ENCODE measurements at regions not wholly inside any gene's neighbourhood (a gene's known extent, or its start where the extent isn't known, plus 50 kb on each side); places are given as distances from the start of the nearest gene placed in this dataset.

GRCh38 chr20:24868959-24869358 lies 80.1 kb upstream of the CST7 start:
- Histone ChIP-seq H3K4me1 (ENCODE audit: control insufficient read depth, insufficient read depth, low read length) (no peaks in the 10 kb centered on the region), H3K4me3 (ENCODE audit: low read depth, low read length) (no peak overlapping the region), H3K36me3 (ENCODE audit: control insufficient read depth in 2 of 2, insufficient read depth in 1 of 2, low read length in 2 of 2) (no peaks in the 10 kb centered on the region), H3K27ac (ENCODE audit: extremely low read depth, low read depth, low read length) (no peak overlapping the region), H3K9me3 (ENCODE audit: control insufficient read depth, insufficient read depth, low read depth, low read length) (no peaks in the 10 kb centered on the region)
- TF ChIP-seq ZNF184 (tag by site-specific recombination; IDR thresholded peaks at IDR 0.05): no peak
- no peak for TF ChIP-seq ZNF354C (tag by site-specific recombination; IDR thresholded peaks at IDR 0.05; ENCODE audit: borderline replicate concordance, low read depth)
- TF ChIP-seq EGR2 (tag by site-specific recombination; IDR thresholded peaks at IDR 0.05; ENCODE audit: low read depth): peak; percentile 60
- TF ChIP-seq MZF1 (tag by site-specific recombination; IDR thresholded peaks at IDR 0.05; ENCODE audit: borderline replicate concordance): no peak
- TF ChIP-seq ZNF311 (tag by site-specific recombination; IDR thresholded peaks at IDR 0.05; ENCODE audit: borderline replicate concordance): no peak
- TF ChIP-seq ZNF16 (tag by site-specific recombination; IDR thresholded peaks at IDR 0.05; ENCODE audit: low read depth): no peak
- TF ChIP-seq IKZF3 (tag by site-specific recombination; IDR thresholded peaks at IDR 0.05): no peak
- TF ChIP-seq ZNF157 (tag by site-specific recombination; IDR thresholded peaks at IDR 0.05): no peak
- TF ChIP-seq ZNF544 (tag by site-specific recombination; IDR thresholded peaks at IDR 0.05): no peak
- TF ChIP-seq ZNF2 (tag by site-specific recombination; IDR thresholded peaks at IDR 0.05): no peak
- TF ChIP-seq INSM2 (tag by site-specific recombination; IDR thresholded peaks at IDR 0.05): no peak
- no peak for TF ChIP-seq ZNF140 (tag by site-specific recombination; IDR thresholded peaks at IDR 0.05)
- peak; percentile 49; the same call in 1 of the 2 replicates for TF ChIP-seq ZFHX2 (tag by site-specific recombination; conservative IDR thresholded peaks at IDR 0.05)
- ChIA-PET CTCF (no interaction called here), POLR2A (no interaction called here)

GRCh38 chr20:24870057-24870456 lies 79.0 kb upstream of the CST7 start:
- TF ChIP-seq ZNF37A (tag by site-specific recombination; IDR thresholded peaks at IDR 0.05) (no peak), YY1 (tag by site-specific recombination; IDR thresholded peaks at IDR 0.05) (no peak), ZNF221 (tag by site-specific recombination; IDR thresholded peaks at IDR 0.05; ENCODE audit: borderline replicate concordance) (no peak), ZNF133 (tag by site-specific recombination; IDR thresholded peaks at IDR 0.05) (no peak), ZNF596 (tag by site-specific recombination; IDR thresholded peaks at IDR 0.05) (no peak), ZNF391 (tag by site-specific recombination; IDR thresholded peaks at IDR 0.05; ENCODE audit: borderline replicate concordance, low read depth) (no peak), ZNF624 (tag by site-specific recombination; IDR thresholded peaks at IDR 0.05) (no peak), ZNF692 (tag by site-specific recombination; IDR thresholded peaks at IDR 0.05) (no peak), ZNF341 (tag by site-specific recombination; IDR thresholded peaks at IDR 0.05; ENCODE audit: low read depth) (no peak), ZBTB6 (tag by site-specific recombination; IDR thresholded peaks at IDR 0.05) (no peak), ZNF514 (tag by site-specific recombination; IDR thresholded peaks at IDR 0.05) (no peak)
- no peak overlapping the region for H3K27ac ChIP-seq (ENCODE audit: extremely low read depth, low read depth, low read length)
- no peak overlapping the region for H3K4me3 ChIP-seq (ENCODE audit: low read depth, low read length)
- no peaks in the 10 kb centered on the region for H3K36me3 ChIP-seq (ENCODE audit: control insufficient read depth in 2 of 2, insufficient read depth in 1 of 2, low read length in 2 of 2)
- POLR2A ChIA-PET: no interaction called here
- H3K9me3 ChIP-seq (ENCODE audit: control insufficient read depth, insufficient read depth, low read depth, low read length): no peaks in the 10 kb centered on the region
- no peaks in the 10 kb centered on the region for H3K4me1 ChIP-seq (ENCODE audit: control insufficient read depth, insufficient read depth, low read length)
- CTCF ChIA-PET: no interaction called here
